Neuronal stem cell (in vitro differentiated cells): ENCODE measurements at regions not wholly inside any gene's neighbourhood (a gene's known extent, or its start where the extent isn't known, plus 50 kb on each side); places are given as distances from the start of the nearest gene placed in this dataset.

ENCODE experiments used
- DNase-seq: peaks from one replicate; pipeline ENCODE4 v3.0.0-alpha.2; 2013; ENCODE audit warnings: low spot score
- H2AFZ ChIP-seq: one replicate; pipeline ENCODE4 v1.6.1; 2013; ENCODE audit warnings: mild to moderate bottlenecking, low read length, inconsistent platforms
- H2AK5ac ChIP-seq: 2 replicates; pipeline ENCODE4 v1.6.1; 2013; ENCODE audit warnings: low read depth, mild to moderate bottlenecking, inconsistent platforms, low read length, moderate library complexity, mixed read lengths
- H2BK120ac ChIP-seq: 2 replicates; pipeline ENCODE4 v1.6.1; 2013; ENCODE audit warnings: low read depth, mild to moderate bottlenecking, inconsistent platforms, low read length, moderate library complexity, mixed read lengths
- H2BK12ac ChIP-seq: one replicate; pipeline ENCODE4 v1.6.1; 2013; ENCODE audit warnings: low read length, inconsistent platforms
- H2BK15ac ChIP-seq: 2 replicates; pipeline ENCODE4 v1.6.1; 2013; ENCODE audit warnings: mild to moderate bottlenecking, low read length, inconsistent platforms, mixed read lengths
- H2BK5ac ChIP-seq: one replicate; pipeline ENCODE4 v1.6.1; 2013; ENCODE audit warnings: inconsistent platforms, mild to moderate bottlenecking, low read length, moderate library complexity
- H3K14ac ChIP-seq: one replicate; pipeline ENCODE4 v1.6.1; 2013; ENCODE audit warnings: low read length, inconsistent platforms
- H3K18ac ChIP-seq: 2 replicates; pipeline ENCODE4 v1.6.1; 2013; ENCODE audit warnings: low read length, inconsistent platforms
- H3K23ac ChIP-seq: 2 replicates; pipeline ENCODE4 v1.6.1; 2013; ENCODE audit warnings: low read depth, mild to moderate bottlenecking, mixed read lengths, low read length, inconsistent platforms; ENCODE audit not compliant: poor library complexity
- H3K27ac ChIP-seq: replicated peaks from 3 replicates; pipeline ENCODE4 v1.5.1; 2013; ENCODE audit warnings: low read length, inconsistent platforms
- H3K27me3 ChIP-seq, 3 experiments: 2 replicates each; pipeline ENCODE4 v1.6.1; 2013; ENCODE audit warnings: low read length in 3 of 3, mild to moderate bottlenecking in 2 of 3, inconsistent platforms in 1 of 3, low read depth in 1 of 3, mixed read lengths in 1 of 3, moderate library complexity in 1 of 3; ENCODE audit not compliant: control insufficient read depth in 3 of 3, insufficient read depth in 3 of 3
- H3K36me3 ChIP-seq, 2 donors: replicated peaks in 1 of 2; 2 replicates each; pipeline ENCODE4 v1.6.1; 2013; ENCODE audit warnings: low read length in 2 of 2; ENCODE audit not compliant: control insufficient read depth in 2 of 2, insufficient read depth in 2 of 2
- H3K4ac ChIP-seq: 2 replicates; pipeline ENCODE4 v1.6.1; 2013; ENCODE audit warnings: inconsistent platforms, mild to moderate bottlenecking, low read length, moderate library complexity
- H3K4me1 ChIP-seq, 2 donors: 1 replicate in 1 of 2; 2 replicates in 1 of 2; pipeline ENCODE4 v1.6.1; 2013; ENCODE audit warnings: low read length in 2 of 2, low read depth in 1 of 2; ENCODE audit not compliant: control insufficient read depth in 2 of 2, insufficient read depth in 1 of 2
- H3K4me2 ChIP-seq: one replicate; pipeline ENCODE4 v1.6.1; 2013; ENCODE audit warnings: mild to moderate bottlenecking, low read length, inconsistent platforms; ENCODE audit not compliant: insufficient read depth, poor library complexity, severe bottlenecking
- H3K4me3 ChIP-seq, 2 donors: 2 replicates each; pipeline ENCODE4 v1.5.1; 2013; ENCODE audit warnings: low read length in 2 of 2, mild to moderate bottlenecking in 2 of 2, inconsistent platforms in 1 of 2, moderate library complexity in 1 of 2
- H3K79me1 ChIP-seq: one replicate; pipeline ENCODE4 v1.6.1; 2013; ENCODE audit warnings: low read depth, mild to moderate bottlenecking, inconsistent platforms, low read length, moderate library complexity
- H3K9ac ChIP-seq: one replicate; pipeline ENCODE4 v1.6.1; 2013; ENCODE audit warnings: mild to moderate bottlenecking, low read depth, low read length, inconsistent platforms; ENCODE audit not compliant: poor library complexity
- H3K9me3 ChIP-seq, 2 donors: replicated peaks in 1 of 2; 2 replicates each; pipeline versions ENCODE3 to v1.6.1; 2013; ENCODE audit warnings: low read length in 2 of 2, mild to moderate bottlenecking in 2 of 2, inconsistent platforms in 1 of 2, low read depth in 1 of 2, mixed read lengths in 1 of 2, moderate library complexity in 1 of 2; ENCODE audit not compliant: control insufficient read depth in 2 of 2, insufficient read depth in 1 of 2
- H4K8ac ChIP-seq: one replicate; pipeline ENCODE4 v1.6.1; 2013; ENCODE audit warnings: low read depth, mild to moderate bottlenecking, inconsistent platforms, low read length, moderate library complexity
- H4K91ac ChIP-seq: one replicate; pipeline ENCODE4 v1.6.1; 2013; ENCODE audit warnings: low read length, low read depth, mild to moderate bottlenecking, inconsistent platforms; ENCODE audit not compliant: poor library complexity
- WGBS, 2 donors: extraction: QIAGEN DNeasy Blood & Tissue Kit; methylation state at CpG; one replicate each; pipeline ENCODE4 v1.1.7; 2013; ENCODE audit warnings: missing lambda C conversion rate in 2 of 2, mixed read lengths in 1 of 2; ENCODE audit not compliant: insufficient read length in 2 of 2, insufficient replicate concordance in 1 of 2; ENCODE audit errors: extremely low coverage in 2 of 2; 5-methylcytosine and 5-hydroxymethylcytosine counted together

GRCh38 chr6:155974359-155974758 lies 518.7 kb upstream of the NOX3 start:
- Histone ChIP-seq H3K27me3 (no peaks in the 10 kb centered on the region), H3K9me3 (no peaks in the 10 kb centered on the region), H3K4me3 (no peak overlapping the region), H2BK5ac (no peak overlapping the region), H3K79me1 (no peaks in the 10 kb centered on the region), H2AK5ac (no peak overlapping the region), H2BK15ac (no peak overlapping the region), H3K4ac (no peak overlapping the region), H3K18ac (no peak overlapping the region), H2AFZ (no peak overlapping the region), H3K9ac (no peak overlapping the region), H2BK12ac (no peak overlapping the region), H3K4me1 (peaks cover 0 to 4% of the 10 kb centered on the region in 2 donors), H4K8ac (no peak overlapping the region), H3K27ac (peak overlapping the region; percentile 29), H4K91ac (no peak overlapping the region), H2BK120ac (no peak overlapping the region), H3K14ac (no peak overlapping the region), H3K23ac (no peak overlapping the region), H3K36me3 (no peaks in the 10 kb centered on the region), H3K4me2 (no peak overlapping the region)
- no CpG with 5 or more reads among the region's 17 CpGs for WGBS, 2 donors
- peak; percentile 6 for DNase-seq

GRCh38 chr6:155970876-155971708 lies 515.5 kb upstream of the NOX3 start:
- H3K27me3 ChIP-seq: no peaks in the 10 kb centered on the region
- H3K4ac ChIP-seq: no peak overlapping the region
- H4K8ac ChIP-seq: no peak overlapping the region
- DNase-seq: no peak
- no peak overlapping the region for H3K4me3 ChIP-seq
- H3K4me1 ChIP-seq: peaks cover 0 to 4% of the 10 kb centered on the region in 2 donors
- no peak overlapping the region for H3K18ac ChIP-seq
- H2AK5ac ChIP-seq: no peak overlapping the region
- no peak overlapping the region for H2BK120ac ChIP-seq
- H3K79me1 ChIP-seq: peaks cover 3% of the 10 kb centered on the region
- no peak overlapping the region for H3K23ac ChIP-seq
- H3K4me2 ChIP-seq: no peak overlapping the region
- no peak overlapping the region for H3K9ac ChIP-seq
- no peak overlapping the region for H2BK12ac ChIP-seq
- no peak overlapping the region for H4K91ac ChIP-seq
- H2BK5ac ChIP-seq: no peak overlapping the region
- H2AFZ ChIP-seq: no peak overlapping the region
- H3K9me3 ChIP-seq: peaks cover 0 to 2% of the 10 kb centered on the region in 2 donors
- H3K27ac ChIP-seq: no peak overlapping the region
- H3K14ac ChIP-seq: no peak overlapping the region
- no CpG with 5 or more reads among the region's 7 CpGs for WGBS, 2 donors
- H2BK15ac ChIP-seq: no peak overlapping the region
- H3K36me3 ChIP-seq: no peaks in the 10 kb centered on the region

GRCh38 chr6:155970472-155970871 lies 514.8 kb upstream of the NOX3 start:
- Histone ChIP-seq H3K27me3 (no peaks in the 10 kb centered on the region), H4K8ac (no peak overlapping the region), H2AK5ac (no peak overlapping the region), H3K36me3 (no peaks in the 10 kb centered on the region), H3K9ac (no peak overlapping the region), H2BK120ac (no peak overlapping the region), H2BK15ac (no peak overlapping the region), H2AFZ (no peak overlapping the region), H3K4ac (no peak overlapping the region), H3K14ac (no peak overlapping the region), H3K9me3 (peaks cover 0 to 2% of the 10 kb centered on the region in 2 donors), H3K4me2 (no peak overlapping the region), H3K27ac (no peak overlapping the region), H3K4me1 (peaks cover 0 to 3% of the 10 kb centered on the region in 2 donors), H3K4me3 (no peak overlapping the region), H3K23ac (no peak overlapping the region), H3K18ac (no peak overlapping the region), H4K91ac (no peak overlapping the region), H2BK12ac (no peak overlapping the region), H3K79me1 (peaks cover 3% of the 10 kb centered on the region), H2BK5ac (no peak overlapping the region)
- DNase-seq: no peak

- H2BK15ac ChIP-seq: no peak overlapping the region
- peaks cover 0 to 2% of the 10 kb centered on the region in 2 donors for H3K9me3 ChIP-seq
- H2AK5ac ChIP-seq: no peak overlapping the region
- H4K91ac ChIP-seq: no peak overlapping the region
- no peak overlapping the region for H3K9ac ChIP-seq
- DNase-seq: no peak
- H2BK120ac ChIP-seq: no peak overlapping the region
- no peak overlapping the region for H3K18ac ChIP-seq
- no peak overlapping the region for H3K23ac ChIP-seq
- H3K27ac ChIP-seq: no peak overlapping the region
- no peak overlapping the region for H3K4ac ChIP-seq
- H3K4me2 ChIP-seq: no peak overlapping the region
- H2BK5ac ChIP-seq: no peak overlapping the region
- WGBS, 2 donors: no CpG with 5 or more reads among the region's 1 CpG
- no peak overlapping the region for H3K14ac ChIP-seq
- no peaks in the 10 kb centered on the region for H3K36me3 ChIP-seq
- no peak overlapping the region for H4K8ac ChIP-seq
- H3K79me1 ChIP-seq: peaks cover 3% of the 10 kb centered on the region
- no peak overlapping the region for H2BK12ac ChIP-seq
- no peak overlapping the region for H3K4me3 ChIP-seq
- H2AFZ ChIP-seq: no peak overlapping the region
- H3K4me1 ChIP-seq: no peaks in the 10 kb centered on the region
- no peaks in the 10 kb centered on the region for H3K27me3 ChIP-seq
These were observed 513.3 kb upstream of the NOX3 start for GRCh38 chr6:155968921-155969320.
